Naive thymus-derived CD8-positive, alpha-beta T cell (primary cell): ENCODE measurements at regions not wholly inside any gene's neighbourhood (a gene's known extent, or its start where the extent isn't known, plus 50 kb on each side); places are given as distances from the start of the nearest gene placed in this dataset.

ENCODE experiments used
- ATAC-seq, 2 donors: fragments of 150-1000 bp; cut with Tn5 transposase in 1 of 2; sonication (Bioruptor Pico), chemical (Tn5 transposase) in 1 of 2; 1 replicate in 1 of 2; 2 replicates in 1 of 2; pipeline ENCODE4 v1.10.0; 2021; ENCODE audit warnings: mild to moderate bottlenecking in 2 of 2, moderate library complexity in 2 of 2
- POLR2A ChIA-PET: fragments of 350-600 bp; sonication (Branson Sonifier 250); formaldehyde crosslinking; loops from one replicate; lab custom pipeline; 2021; ENCODE audit warnings: antibody characterized with exemption; lab: Charles Lee
- DNase-seq, 10 donors: peaks; one replicate each; pipeline versions ENCODE4 v3.0.0 to v3.0.0-alpha.2; 2020 to 2022
- H3K27ac Mint-ChIP-seq, 10 donors: one replicate each; pipeline ENCODE4 v1.8.0; 2020 to 2022; ENCODE audit warnings: mild to moderate bottlenecking in 10 of 10, mixed read lengths in 10 of 10, moderate library complexity in 4 of 10, inconsistent platforms in 1 of 10
- H3K27me3 Mint-ChIP-seq, 5 donors: one replicate each; pipeline ENCODE4 v1.8.0; 2021 to 2022; ENCODE audit warnings: mixed read lengths in 5 of 5
- H3K36me3 Mint-ChIP-seq, 3 donors: one replicate each; pipeline ENCODE4 v1.8.0; 2020 to 2022; ENCODE audit warnings: mixed read lengths in 3 of 3, mild to moderate bottlenecking in 2 of 3, inconsistent platforms in 1 of 3
- H3K4me1 Mint-ChIP-seq, 4 donors: one replicate each; pipeline ENCODE4 v1.8.0; 2021 to 2022; ENCODE audit warnings: mixed read lengths in 4 of 4
- H3K4me3 Mint-ChIP-seq, 10 donors: one replicate each; pipeline ENCODE4 v1.8.0; 2020 to 2022; ENCODE audit warnings: mild to moderate bottlenecking in 10 of 10, mixed read lengths in 10 of 10, moderate library complexity in 6 of 10, inconsistent platforms in 1 of 10
- H3K9me3 Mint-ChIP-seq, 9 donors: one replicate each; pipeline ENCODE4 v1.8.0; 2020 to 2022; ENCODE audit warnings: mixed read lengths in 9 of 9, mild to moderate bottlenecking in 3 of 9, inconsistent platforms in 1 of 9, moderate library complexity in 1 of 9

DNA sequence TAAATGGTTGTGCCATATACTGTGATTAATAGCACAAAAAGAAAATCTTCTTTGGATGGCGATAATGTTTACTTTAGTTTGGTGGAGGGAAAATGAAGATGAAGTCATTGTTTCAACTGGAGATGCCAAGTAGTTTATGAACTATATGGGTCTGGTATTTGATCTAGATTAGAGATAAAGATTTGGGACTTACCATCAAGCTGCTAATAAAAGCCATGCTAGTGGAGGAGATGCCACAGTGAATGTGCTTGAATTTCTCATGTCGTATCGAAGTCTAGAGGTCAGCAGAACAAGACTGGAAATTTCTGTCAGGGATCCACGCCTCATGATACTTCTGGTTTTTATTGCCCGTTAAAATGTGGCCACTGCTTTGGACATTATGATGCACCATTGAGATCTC is 742.0 kb downstream of the NCAM2 start:
- no peaks in the 10 kb centered on the region for H3K36me3 Mint-ChIP-seq
- peaks cover 0 to 20% (median 0%) of the 10 kb centered on the region in 9 donors for H3K9me3 Mint-ChIP-seq
- DNase-seq (no peak), ATAC-seq (no peak)
- POLR2A ChIA-PET, result no interaction called here
- no peaks in the 10 kb centered on the region for H3K27me3 Mint-ChIP-seq
- H3K4me1 Mint-ChIP-seq, result no peaks in the 10 kb centered on the region
- H3K27ac Mint-ChIP-seq, result no peak overlapping the region
- no peak overlapping the region for H3K4me3 Mint-ChIP-seq

DNA sequence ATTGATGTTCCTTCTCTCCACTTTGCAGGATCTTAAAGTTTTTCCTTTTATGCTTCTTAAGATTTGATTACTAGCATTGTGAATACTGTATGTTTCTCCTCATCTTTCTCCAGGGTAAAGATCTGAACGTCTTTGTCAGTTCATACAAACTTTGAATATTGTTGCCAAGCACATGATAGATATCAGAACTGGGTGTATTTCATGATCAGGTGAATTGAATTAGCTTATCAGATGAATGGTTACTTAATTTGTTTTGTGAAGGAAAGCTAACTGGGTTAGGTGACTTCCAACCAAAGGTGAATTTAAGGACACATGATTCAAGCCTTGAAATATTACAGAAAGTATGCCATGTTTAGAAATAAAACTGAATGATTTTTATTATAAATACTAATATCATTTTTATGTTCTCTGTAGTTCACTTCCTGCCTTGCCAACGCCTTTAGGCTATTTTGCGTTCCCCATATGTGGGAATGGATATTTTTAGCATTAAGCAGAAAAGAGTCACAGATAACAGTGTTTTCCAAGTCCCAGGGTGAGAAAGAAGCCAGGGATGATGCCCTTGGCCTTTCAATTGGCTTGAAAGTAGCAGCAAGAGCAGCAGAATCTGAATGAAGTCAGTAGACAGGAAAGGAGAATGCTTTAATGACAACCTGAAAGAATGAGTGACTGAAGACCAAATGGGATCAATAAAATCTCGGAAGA is 752.1 kb downstream of the NCAM2 start:
- peaks cover 0 to 6% (median 0%) of the 10 kb centered on the region in 5 donors for H3K27me3 Mint-ChIP-seq
- H3K4me3 Mint-ChIP-seq, result no peak overlapping the region
- H3K4me1 Mint-ChIP-seq, result no peaks in the 10 kb centered on the region
- POLR2A ChIA-PET, result no interaction called here
- H3K27ac Mint-ChIP-seq, result no peak overlapping the region
- peaks cover 0 to 14% (median 0%) of the 10 kb centered on the region in 9 donors for H3K9me3 Mint-ChIP-seq
- no peak for DNase-seq
- no peak for ATAC-seq
- H3K36me3 Mint-ChIP-seq, result no peaks in the 10 kb centered on the region

DNA sequence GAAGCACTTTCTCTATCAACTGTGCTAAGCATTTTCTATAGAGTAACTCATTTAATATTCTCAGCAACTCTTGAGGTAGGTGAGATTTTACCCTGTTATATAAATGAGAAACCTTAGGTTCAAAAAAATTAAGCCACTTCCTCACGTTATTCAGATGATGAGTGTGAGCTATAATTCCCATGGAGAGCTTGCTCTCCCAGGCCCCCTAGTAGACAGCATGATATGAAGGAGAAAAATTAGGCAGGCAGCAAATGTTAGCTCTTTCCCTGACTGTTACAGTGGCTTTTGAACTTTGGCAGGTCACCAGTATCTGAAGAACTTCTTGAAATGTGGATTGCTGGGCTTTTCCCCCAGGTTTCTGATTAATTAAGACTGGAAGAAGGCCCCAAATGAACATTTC is 753.1 kb downstream of the NCAM2 start:
- no peak for DNase-seq
- POLR2A ChIA-PET, result no interaction called here
- ATAC-seq, result no peak
- Mint-ChIP-seq H3K27me3 (peaks cover 0 to 6% (median 0%) of the 10 kb centered on the region in 5 donors), H3K9me3 (peaks cover 0 to 12% (median 0%) of the 10 kb centered on the region in 9 donors), H3K36me3 (no peaks in the 10 kb centered on the region), H3K27ac (no peak overlapping the region), H3K4me3 (no peak overlapping the region), H3K4me1 (no peaks in the 10 kb centered on the region)

DNA sequence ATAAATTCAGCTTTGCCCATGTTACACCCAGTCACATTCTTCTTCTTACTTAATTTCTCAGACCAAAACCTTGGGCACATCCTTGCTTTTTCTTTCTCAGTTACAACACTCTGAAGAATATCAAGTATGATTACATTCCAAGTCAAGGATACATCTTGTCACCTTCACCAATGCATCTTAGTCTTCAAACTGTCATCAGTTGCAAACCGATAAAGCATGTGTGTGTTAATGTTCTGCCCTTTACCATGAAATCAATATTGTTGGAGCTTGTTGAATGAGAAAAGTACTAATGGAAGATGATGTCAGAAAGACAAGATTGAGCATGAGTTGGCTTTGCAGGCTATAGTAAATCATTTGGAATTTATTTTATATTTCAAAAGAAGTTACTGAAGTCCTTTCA is 764.6 kb downstream of the NCAM2 start:
- Mint-ChIP-seq H3K4me1 (no peaks in the 10 kb centered on the region), H3K4me3 (no peak overlapping the region), H3K27me3 (no peaks in the 10 kb centered on the region), H3K36me3 (no peaks in the 10 kb centered on the region), H3K27ac (no peak overlapping the region), H3K9me3 (peaks cover 0 to 11% (median 0%) of the 10 kb centered on the region in 9 donors)
- ATAC-seq (no peak), DNase-seq (no peak)
- POLR2A ChIA-PET, result no interaction called here

DNA sequence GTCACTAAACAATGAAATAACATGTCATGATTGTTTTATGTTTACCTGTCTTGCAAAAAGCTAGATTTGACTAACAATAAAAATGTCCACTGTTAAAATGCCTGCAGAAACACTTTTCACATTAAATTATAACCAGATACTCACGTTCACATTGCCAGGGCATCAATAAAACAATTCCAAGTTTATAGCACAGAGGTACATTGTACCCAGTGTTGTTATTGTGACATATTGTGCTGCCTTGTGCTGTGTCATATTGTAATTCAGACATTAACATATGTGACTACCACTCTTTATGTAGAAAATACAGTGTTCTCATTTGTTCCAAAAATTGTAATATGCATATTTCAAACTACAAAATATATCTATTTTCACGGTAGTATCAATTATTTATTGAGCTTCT is 766.1 kb downstream of the NCAM2 start:
- no peaks in the 10 kb centered on the region for H3K4me1 Mint-ChIP-seq
- no peaks in the 10 kb centered on the region for H3K36me3 Mint-ChIP-seq
- POLR2A ChIA-PET, result no interaction called here
- no peak overlapping the region for H3K27ac Mint-ChIP-seq
- ATAC-seq (no peak), DNase-seq (no peak)
- H3K4me3 Mint-ChIP-seq, result no peak overlapping the region
- peaks cover 0 to 25% (median 0%) of the 10 kb centered on the region in 9 donors for H3K9me3 Mint-ChIP-seq
- no peaks in the 10 kb centered on the region for H3K27me3 Mint-ChIP-seq

DNA sequence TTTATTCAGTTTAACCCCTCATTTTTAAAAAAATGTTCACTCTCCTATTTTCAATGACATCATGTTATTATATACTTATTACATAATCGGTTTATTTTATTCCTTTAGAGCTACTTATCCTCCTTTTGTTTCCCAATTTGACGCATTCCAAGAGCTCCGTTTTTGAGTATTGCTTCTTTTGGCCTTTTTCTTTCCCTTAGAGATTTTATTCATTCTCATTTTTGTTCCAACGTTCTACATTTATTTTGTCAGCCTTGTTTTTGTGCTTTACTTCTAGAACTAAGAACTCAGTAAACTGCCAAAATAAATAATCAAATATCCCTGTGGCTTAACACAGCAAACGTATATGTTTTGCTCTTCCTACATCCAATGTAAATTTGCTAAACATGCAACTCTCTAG is 769.1 kb downstream of the NCAM2 start:
- DNase-seq, result no peak
- Mint-ChIP-seq H3K4me1 (no peaks in the 10 kb centered on the region), H3K36me3 (no peaks in the 10 kb centered on the region), H3K27me3 (no peaks in the 10 kb centered on the region), H3K4me3 (no peak overlapping the region), H3K9me3 (peaks cover 0 to 32% (median 2%) of the 10 kb centered on the region in 9 donors), H3K27ac (no peak overlapping the region)
- no peak for ATAC-seq
- POLR2A ChIA-PET, result no interaction called here

DNA sequence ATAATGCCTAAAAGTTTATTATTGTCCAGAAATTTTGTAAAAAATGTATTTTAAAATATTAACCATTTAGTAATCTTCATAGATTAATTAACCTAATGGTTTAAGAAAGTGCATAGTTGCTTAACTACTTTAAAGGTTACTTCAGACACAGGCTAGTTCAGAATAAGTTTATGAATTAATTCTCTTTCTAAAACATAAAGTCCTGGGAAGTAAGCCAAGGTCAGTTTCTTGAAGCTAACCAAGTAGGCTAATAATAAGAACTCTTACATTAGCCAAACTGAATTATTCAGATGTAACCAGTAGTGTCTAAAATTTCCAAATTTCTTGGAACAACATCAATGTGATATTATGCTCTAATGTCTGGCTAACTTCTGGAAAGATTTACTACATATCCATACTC is 790.4 kb downstream of the NCAM2 start:
- POLR2A ChIA-PET, result no interaction called here
- Mint-ChIP-seq H3K4me3 (no peak overlapping the region), H3K27me3 (no peaks in the 10 kb centered on the region), H3K27ac (no peak overlapping the region), H3K4me1 (no peaks in the 10 kb centered on the region), H3K9me3 (peaks cover 0 to 20% (median 0%) of the 10 kb centered on the region in 9 donors), H3K36me3 (no peaks in the 10 kb centered on the region)
- ATAC-seq (no peak), DNase-seq (no peak)

DNA sequence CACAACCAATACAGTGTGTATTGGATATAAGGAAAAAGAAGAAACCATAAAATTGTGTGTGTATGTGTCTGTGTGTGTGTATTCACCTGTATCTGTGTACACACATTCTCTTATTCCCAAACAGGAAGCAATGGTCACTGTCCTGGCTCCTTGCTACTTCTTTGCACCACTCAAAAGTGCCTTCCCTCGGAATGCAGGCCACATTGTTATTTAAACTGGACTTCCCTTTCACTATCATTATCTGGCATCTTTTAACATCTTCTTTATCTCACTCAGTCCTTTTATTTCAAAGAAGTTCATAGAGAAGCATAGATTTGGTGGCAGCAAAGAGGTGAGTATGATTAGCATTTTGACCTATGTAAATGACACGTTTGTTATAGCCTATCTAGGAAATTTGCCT is 803.7 kb downstream of the NCAM2 start:
- Mint-ChIP-seq H3K9me3 (peaks cover 0 to 21% (median 2%) of the 10 kb centered on the region in 9 donors), H3K4me3 (no peak overlapping the region), H3K27me3 (no peaks in the 10 kb centered on the region), H3K4me1 (no peaks in the 10 kb centered on the region), H3K27ac (no peak overlapping the region), H3K36me3 (no peaks in the 10 kb centered on the region)
- POLR2A ChIA-PET, result no interaction called here
- no peak for DNase-seq
- no peak for ATAC-seq

DNA sequence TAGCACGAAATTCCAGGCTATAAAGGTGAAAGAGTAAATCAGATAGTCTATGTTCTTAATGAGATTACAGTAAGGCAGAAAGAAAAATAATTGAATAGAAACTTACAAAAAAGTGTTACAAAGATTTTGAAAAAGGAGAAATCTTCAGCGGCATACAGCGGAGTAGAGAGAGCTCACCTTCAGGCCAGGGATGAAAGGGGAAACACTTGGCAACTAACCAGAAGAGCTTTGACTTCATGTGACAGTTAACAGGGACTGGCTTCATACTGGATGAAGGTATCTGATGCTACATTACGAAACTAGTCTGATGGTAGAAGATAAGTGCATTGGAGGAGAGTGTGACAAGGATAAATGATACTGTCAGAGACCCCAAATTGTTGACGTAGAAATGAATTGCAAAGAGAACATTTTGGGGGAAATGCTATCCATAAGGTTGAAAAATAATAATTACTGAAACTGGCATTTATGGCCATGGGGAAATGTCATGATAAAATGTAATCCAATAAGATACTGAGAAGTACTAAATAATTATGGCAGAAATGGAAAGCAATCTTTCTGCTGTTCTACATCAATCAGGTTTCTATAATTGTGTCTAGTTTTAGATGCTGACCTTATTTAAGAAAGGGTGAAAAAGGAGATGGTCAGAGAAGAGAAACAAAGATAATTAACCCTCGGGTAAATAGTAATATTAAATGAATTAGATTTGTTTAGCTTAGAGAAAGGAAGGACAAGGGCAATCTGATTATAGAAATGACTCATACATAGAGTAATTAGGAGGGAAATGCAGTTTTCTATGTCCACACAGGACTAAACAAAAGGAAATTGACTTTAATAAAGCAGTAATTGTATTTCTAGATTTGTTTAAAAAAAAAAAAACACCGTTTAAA is 808.7 kb downstream of the NCAM2 start:
- H3K36me3 Mint-ChIP-seq, result no peaks in the 10 kb centered on the region

DNA sequence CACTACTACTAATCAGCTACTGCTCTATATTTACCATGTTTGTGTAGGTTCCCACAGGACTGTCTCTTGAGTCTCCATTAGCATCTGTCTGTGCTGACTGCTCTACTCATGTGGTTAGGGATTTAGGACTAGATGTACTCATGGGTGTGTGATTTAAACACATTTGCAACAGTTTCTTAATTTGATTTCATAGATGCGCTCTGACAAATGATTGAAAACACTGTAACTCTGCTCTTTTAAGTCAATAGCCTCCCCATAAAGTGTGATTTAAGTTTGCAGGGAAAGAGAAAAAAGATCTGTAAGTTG is 809.3 kb downstream of the NCAM2 start:
- DNase-seq (no peak), ATAC-seq (no peak)
- POLR2A ChIA-PET, result no interaction called here
- H3K27ac Mint-ChIP-seq, result no peak overlapping the region
- peaks cover 0 to 2% (median 0%) of the 10 kb centered on the region in 5 donors for H3K27me3 Mint-ChIP-seq
- H3K9me3 Mint-ChIP-seq, result peaks cover 0 to 22% (median 2%) of the 10 kb centered on the region in 9 donors
- no peak overlapping the region for H3K4me3 Mint-ChIP-seq
- no peaks in the 10 kb centered on the region for H3K4me1 Mint-ChIP-seq
- no peaks in the 10 kb centered on the region for H3K36me3 Mint-ChIP-seq

More for the DNA sequence above, 808.7 kb downstream of the NCAM2 start:
- Mint-ChIP-seq H3K9me3 (peaks cover 0 to 22% (median 2%) of the 10 kb centered on the region in 9 donors), H3K4me3 (no peak overlapping the region), H3K27ac (no peak overlapping the region), H3K4me1 (no peaks in the 10 kb centered on the region), H3K27me3 (peaks cover 0 to 2% (median 0%) of the 10 kb centered on the region in 5 donors)
- ATAC-seq (no peak), DNase-seq (no peak)
- POLR2A ChIA-PET, result no interaction called here

DNA sequence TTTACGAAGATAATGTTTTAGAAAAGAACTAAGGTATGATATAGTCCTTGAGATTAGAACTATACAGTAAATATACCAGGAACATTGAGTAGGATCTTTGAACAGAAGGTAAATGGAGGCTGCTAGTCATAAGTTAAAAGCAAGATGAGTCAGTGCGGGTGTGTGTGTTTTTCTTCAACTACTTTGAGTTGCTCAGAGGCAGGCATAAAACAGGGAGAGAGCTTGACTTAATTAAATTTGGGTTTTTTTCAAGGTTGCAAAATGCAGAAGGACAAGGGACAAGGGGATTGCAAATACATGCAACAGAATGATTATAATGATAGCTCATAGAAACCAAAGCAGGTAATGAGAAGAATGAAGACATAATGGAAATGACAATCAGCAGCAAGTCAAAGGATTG is 815.1 kb downstream of the NCAM2 start:
- Mint-ChIP-seq H3K4me3 (no peak overlapping the region), H3K9me3 (peaks cover 0 to 5% (median 0%) of the 10 kb centered on the region in 9 donors), H3K4me1 (no peaks in the 10 kb centered on the region), H3K36me3 (no peaks in the 10 kb centered on the region), H3K27ac (no peak overlapping the region), H3K27me3 (no peaks in the 10 kb centered on the region)
- DNase-seq, result no peak
- no peak for ATAC-seq
- POLR2A ChIA-PET, result no interaction called here

DNA sequence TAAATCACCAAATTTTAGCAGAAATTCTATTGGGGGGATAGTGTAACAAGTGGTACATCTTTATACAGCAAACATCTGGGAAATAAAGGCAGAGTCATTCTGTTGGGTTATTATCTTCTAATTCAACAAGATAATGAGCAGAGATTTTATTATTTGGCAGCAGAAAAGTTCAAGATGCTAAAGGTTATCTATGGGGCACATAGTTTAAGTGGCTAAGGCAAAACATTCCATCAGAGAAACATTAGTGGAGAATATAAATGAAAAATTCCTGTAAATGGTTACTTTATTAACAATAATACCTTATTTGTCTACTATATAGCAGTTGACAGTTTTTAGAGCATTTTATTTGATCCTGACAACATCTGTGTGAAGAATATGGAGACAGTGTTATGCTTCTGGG is 815.7 kb downstream of the NCAM2 start:
- no peak overlapping the region for H3K27ac Mint-ChIP-seq
- ATAC-seq (no peak), DNase-seq (no peak)
- H3K9me3 Mint-ChIP-seq, result peaks cover 0 to 4% (median 0%) of the 10 kb centered on the region in 9 donors
- H3K4me1 Mint-ChIP-seq, result no peaks in the 10 kb centered on the region
- no peaks in the 10 kb centered on the region for H3K27me3 Mint-ChIP-seq
- POLR2A ChIA-PET, result no interaction called here
- no peak overlapping the region for H3K4me3 Mint-ChIP-seq
- no peaks in the 10 kb centered on the region for H3K36me3 Mint-ChIP-seq

DNA sequence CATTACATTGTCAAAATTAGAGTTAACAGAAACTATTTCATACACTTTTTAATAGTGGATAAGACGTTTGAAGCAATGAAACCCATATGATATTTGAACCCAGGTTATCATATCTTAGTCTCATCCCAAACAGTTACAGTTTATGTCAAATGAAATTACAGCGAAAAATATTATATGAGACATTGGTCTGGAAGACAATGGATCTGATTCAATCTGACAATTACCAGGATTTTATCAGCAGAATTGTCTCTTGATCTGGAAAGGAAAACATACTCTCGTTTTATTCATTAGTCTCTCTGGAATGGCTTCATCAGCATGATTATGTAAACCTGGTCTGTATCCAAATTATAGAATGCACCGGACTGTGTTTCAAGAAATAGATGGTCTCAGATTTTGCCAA is 818.6 kb downstream of the NCAM2 start:
- Mint-ChIP-seq H3K27me3 (no peaks in the 10 kb centered on the region), H3K27ac (no peak overlapping the region)
- POLR2A ChIA-PET, result no interaction called here

More for the DNA sequence above, 818.6 kb downstream of the NCAM2 start:
- no peaks in the 10 kb centered on the region for H3K36me3 Mint-ChIP-seq
- H3K4me1 Mint-ChIP-seq, result no peaks in the 10 kb centered on the region
- ATAC-seq (no peak), DNase-seq (no peak)
- peaks cover 0 to 14% (median 0%) of the 10 kb centered on the region in 9 donors for H3K9me3 Mint-ChIP-seq
- no peak overlapping the region for H3K4me3 Mint-ChIP-seq
